Keratinocyte (primary cell): ENCODE measurements at regions not wholly inside any gene's neighbourhood (a gene's known extent, or its start where the extent isn't known, plus 50 kb on each side); places are given as distances from the start of the nearest gene placed in this dataset.

Experiments
- DNase-seq: peaks from one replicate; pipeline ENCODE4 v3.0.0-alpha.2; 2011; ENCODE audit warnings: low read depth, missing footprints, low spot score
- FAIRE-seq: peaks from 2 replicates; lab custom pipeline; 2011; peaks lifted over from hg19 to GRCh38; lab: Jason Lieb, UNC
- H2AFZ ChIP-seq: 2 replicates; pipeline ENCODE4 v1.6.0; 2012; ENCODE audit warnings: low read length, control low read depth, inconsistent platforms; ENCODE audit not compliant: control insufficient read depth
- H3K27ac ChIP-seq: 2 replicates; pipeline ENCODE4 v1.5.1; 2011; ENCODE audit warnings: low read length; ENCODE audit not compliant: control insufficient read depth, insufficient read depth
- H3K27me3 ChIP-seq: 3 replicates; pipeline ENCODE4 v1.6.0; 2011; ENCODE audit warnings: low read length; ENCODE audit not compliant: control insufficient read depth, insufficient read depth; ENCODE audit errors: extremely low read depth
- H3K36me3 ChIP-seq, 2 experiments: 2 replicates in 1 of 2; 3 replicates in 1 of 2; pipeline ENCODE4 v1.5.1; 2011; ENCODE audit warnings: low read length in 2 of 2, mild to moderate bottlenecking in 1 of 2; ENCODE audit not compliant: control insufficient read depth in 2 of 2, insufficient read depth in 2 of 2; ENCODE audit errors: extremely low read depth in 1 of 2
- H3K4me1 ChIP-seq: 3 replicates; pipeline ENCODE4 v1.5.1; 2011; ENCODE audit warnings: low read length; ENCODE audit not compliant: control insufficient read depth, insufficient read depth; ENCODE audit errors: extremely low read depth
- H3K4me2 ChIP-seq: 3 replicates; pipeline ENCODE4 v1.6.0; 2011; ENCODE audit warnings: low read depth, low read length; ENCODE audit not compliant: control insufficient read depth, insufficient read depth; ENCODE audit errors: extremely low read depth
- H3K4me3 ChIP-seq, 3 experiments: fragments of 200-600 bp in 1 of 3; sonication (generic) in 1 of 3; 2 replicates in 2 of 3; 3 replicates in 1 of 3; pipeline ENCODE4 v1.5.1; 2011 to 2016; ENCODE audit warnings: low read length in 3 of 3, mild to moderate bottlenecking in 3 of 3, control low read depth in 2 of 3, inconsistent platforms in 1 of 3, low read depth in 1 of 3, mixed read lengths in 1 of 3, mixed run types in 1 of 3, moderate library complexity in 1 of 3; ENCODE audit not compliant: control insufficient read depth in 2 of 3, insufficient read depth in 2 of 3; ENCODE audit errors: extremely low read depth in 1 of 3
- H3K79me2 ChIP-seq: 2 replicates; pipeline ENCODE4 v1.6.0; 2012; ENCODE audit warnings: low read length; ENCODE audit not compliant: control insufficient read depth, insufficient read depth
- H3K9ac ChIP-seq: 3 replicates; pipeline ENCODE4 v1.6.0; 2011; ENCODE audit warnings: low read length; ENCODE audit not compliant: control insufficient read depth, insufficient read depth; ENCODE audit errors: extremely low read depth
- H3K9me1 ChIP-seq: 3 replicates; pipeline ENCODE4 v1.6.0; 2011; ENCODE audit warnings: low read length; ENCODE audit not compliant: control insufficient read depth, insufficient read depth; ENCODE audit errors: extremely low read depth
- H3K9me3 ChIP-seq: 2 replicates; pipeline ENCODE4 v1.5.1; 2012; ENCODE audit warnings: low read depth, low read length; ENCODE audit not compliant: control insufficient read depth
- H4K20me1 ChIP-seq: 3 replicates; pipeline ENCODE4 v1.6.0; 2011; ENCODE audit warnings: low read length; ENCODE audit not compliant: control insufficient read depth, insufficient read depth; ENCODE audit errors: extremely low read depth
- CTCF ChIP-seq, 3 experiments: IDR thresholded peaks in 1 of 3; conservative IDR thresholded peaks in 1 of 3; optimal IDR thresholded peaks in 1 of 3; 2 replicates in 2 of 3; 3 replicates in 1 of 3; pipeline versions ENCODE3 to v1.5.1; 2011; ENCODE audit warnings: low read length in 3 of 3, mild to moderate bottlenecking in 3 of 3, moderate library complexity in 2 of 3, control low read depth in 1 of 3, inconsistent platforms in 1 of 3; ENCODE audit not compliant: insufficient read depth in 2 of 3; ENCODE audit errors: extremely low read depth in 1 of 3
- EZH2 ChIP-seq: IDR thresholded peaks from one replicate; pipeline ENCODE4 v1.6.1; 2012; ENCODE audit warnings: inconsistent platforms, mild to moderate bottlenecking, low read length, moderate library complexity
- dilution Hi-C: fragments of 300-500 bp; cut with MboI; formaldehyde crosslinking; loops from one replicate; pipeline ENCODE4 v1.7.0; 2020; ENCODE audit warnings: low sequenced_read_pairs; ENCODE audit not compliant: extremely low pct_ligation_motif_present

DNA sequence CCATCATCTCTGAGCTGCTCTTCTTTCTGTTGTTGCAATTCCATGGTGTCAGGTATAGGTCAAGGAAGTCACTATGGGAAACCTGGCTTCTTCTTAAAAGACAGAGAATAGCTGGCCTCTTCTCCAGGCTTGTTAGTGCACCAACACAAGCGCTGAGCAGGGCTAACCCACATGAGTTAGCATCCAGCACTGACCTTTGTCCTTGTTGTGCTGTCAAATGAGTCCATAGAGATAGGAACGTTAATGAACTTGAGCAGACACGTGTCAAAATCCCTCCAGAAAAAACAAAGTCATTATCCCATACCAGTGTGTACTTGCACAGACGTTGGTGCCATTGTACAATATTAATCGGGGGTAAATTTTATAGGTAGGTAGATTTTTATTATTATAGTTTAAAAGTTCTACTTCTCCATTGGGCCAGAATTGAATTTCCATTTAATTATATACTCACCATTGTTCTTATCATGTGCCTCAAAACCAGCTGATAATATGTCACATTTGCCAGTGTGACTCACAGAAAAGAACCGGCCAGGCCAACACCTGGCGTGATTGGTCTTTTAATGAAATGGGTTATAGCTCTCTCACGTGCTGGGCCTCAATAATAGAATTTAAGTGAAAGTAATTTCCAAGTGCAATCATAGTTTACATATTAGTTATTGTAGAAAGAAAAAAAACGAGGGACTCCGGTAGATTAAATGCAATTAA is 468.8 kb upstream of the MGMT start:
- H3K9me1 ChIP-seq: no peaks in the 10 kb centered on the region
- TF ChIP-seq EZH2 (no peak), CTCF (optimal IDR thresholded peaks at IDR 0.05 in 1 of 3, IDR thresholded peaks at IDR 0.05 in 1 of 3, conservative IDR thresholded peaks at IDR 0.05 in 1 of 3; ENCODE audit: extremely low read depth in 1 of 3, insufficient read depth in 2 of 3, low read length in 3 of 3) (no peak)
- dilution Hi-C loops: no loop called here
- no peaks in the 10 kb centered on the region for H3K4me1 ChIP-seq
- no peaks in the 10 kb centered on the region for H3K27me3 ChIP-seq
- H3K4me2 ChIP-seq: no peak overlapping the region
- no peaks in the 10 kb centered on the region for H4K20me1 ChIP-seq
- no peak overlapping the region for H3K9ac ChIP-seq
- no peak overlapping the region for H3K27ac ChIP-seq
- peaks cover 2% of the 10 kb centered on the region for H3K9me3 ChIP-seq
- FAIRE-seq (no peak), DNase-seq (no peak)
- H3K36me3 ChIP-seq: no peaks in the 10 kb centered on the region
- no peak overlapping the region for H3K4me3 ChIP-seq
- no peaks in the 10 kb centered on the region for H3K79me2 ChIP-seq
- no peak overlapping the region for H2AFZ ChIP-seq

- H3K4me2 ChIP-seq: no peak overlapping the region
- no peaks in the 10 kb centered on the region for H3K79me2 ChIP-seq
- H3K4me1 ChIP-seq: no peaks in the 10 kb centered on the region
- TF ChIP-seq CTCF (optimal IDR thresholded peaks at IDR 0.05 in 1 of 3, IDR thresholded peaks at IDR 0.05 in 1 of 3, conservative IDR thresholded peaks at IDR 0.05 in 1 of 3; ENCODE audit: extremely low read depth in 1 of 3, insufficient read depth in 2 of 3, low read length in 3 of 3): no peak
- no peak for TF ChIP-seq EZH2
- dilution Hi-C loops: no loop called here
- no peak for FAIRE-seq
- no peak overlapping the region for H3K4me3 ChIP-seq
- H4K20me1 ChIP-seq: no peaks in the 10 kb centered on the region
- peaks cover 6% of the 10 kb centered on the region for H3K9me3 ChIP-seq
- no peak for DNase-seq
- H3K27me3 ChIP-seq: no peaks in the 10 kb centered on the region
- H3K27ac ChIP-seq: no peak overlapping the region
- no peaks in the 10 kb centered on the region for H3K9me1 ChIP-seq
- no peak overlapping the region for H2AFZ ChIP-seq
- H3K36me3 ChIP-seq: no peaks in the 10 kb centered on the region
- no peak overlapping the region for H3K9ac ChIP-seq
These were observed 462.6 kb upstream of the MGMT start for GRCh38 chr10:129004398-129004797.
